GM19023 (cell line): ENCODE measurements at regions not wholly inside any gene's neighbourhood (a gene's known extent, or its start where the extent isn't known, plus 50 kb on each side); places are given as distances from the start of the nearest gene placed in this dataset.
"Not testable (repeated sequence)": the region's sequence is repeated elsewhere in the genome, so short reads cannot be mapped to it uniquely, and the experiment has no call there.

Source experiments
- ATAC-seq: cut with Tn5 transposase; IDR thresholded peaks from one replicate; pipeline ENCODE4 v1.9.1; 2021; ENCODE audit warnings: mild to moderate bottlenecking, moderate library complexity; ENCODE audit not compliant: unreplicated experiment

GRCh38 chr2:87654136-87654814 is 93.6 kb upstream of the PLGLB2 start:
- not testable (repeated sequence) for ATAC-seq

DNA sequence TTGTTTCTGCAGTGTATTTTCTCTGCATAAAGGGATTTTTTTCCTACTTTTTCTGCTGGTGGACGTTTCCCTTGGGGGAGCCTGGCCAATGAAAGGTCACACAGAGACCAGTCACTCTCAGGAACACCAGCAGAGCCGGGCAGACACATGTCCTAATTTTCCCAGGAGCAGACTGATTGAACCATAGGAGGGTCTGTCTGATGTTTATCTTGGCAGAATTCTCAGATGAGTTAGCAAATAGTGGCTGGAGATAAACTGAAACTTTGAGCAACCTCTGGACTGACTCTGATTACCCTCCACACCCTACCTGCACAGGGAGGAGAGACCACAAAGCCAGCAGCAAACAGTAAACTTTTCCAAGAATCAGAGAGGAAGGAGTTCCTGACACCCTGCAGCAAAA is 90.0 kb upstream of the PLGLB2 start:
- not testable (repeated sequence) for ATAC-seq

DNA sequence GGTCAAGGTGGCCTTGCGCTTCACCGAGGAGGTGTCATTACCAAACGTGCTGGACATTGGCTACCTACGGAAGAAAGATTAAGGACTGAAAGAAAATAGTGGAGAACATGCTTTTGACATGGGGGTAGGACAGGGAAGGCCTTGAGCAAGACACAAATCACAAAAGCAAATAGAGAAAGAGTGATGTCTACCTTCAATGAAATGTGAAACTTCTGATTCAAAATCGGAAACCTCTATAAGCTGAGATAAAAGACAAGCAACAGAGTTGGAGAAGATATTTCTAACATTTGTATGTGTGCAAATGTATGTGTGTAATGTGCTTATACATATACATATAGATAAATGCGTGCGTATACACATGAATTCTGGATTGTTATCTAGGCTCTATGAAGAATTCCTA is 89.5 kb upstream of the PLGLB2 start:
- not testable (repeated sequence) for ATAC-seq

DNA sequence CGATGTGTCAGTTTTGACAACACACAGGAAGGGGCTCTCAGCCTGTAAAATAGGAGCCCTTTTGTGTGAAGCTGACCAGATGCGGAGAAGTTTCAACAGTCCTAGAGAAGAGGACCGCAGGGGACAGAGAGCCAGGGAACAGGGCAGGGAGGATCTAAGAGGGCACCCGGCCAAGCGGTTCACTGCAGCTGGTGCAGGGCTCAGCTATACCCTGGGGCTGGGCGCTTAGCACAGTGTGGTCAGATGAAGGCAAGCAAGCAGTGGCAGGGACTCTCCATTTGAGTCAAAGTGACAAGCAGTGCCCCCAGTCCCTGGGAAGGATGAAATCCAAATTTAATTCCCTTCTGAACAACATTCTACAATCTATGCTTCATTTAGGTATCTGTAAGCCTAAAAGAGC is 88.9 kb upstream of the PLGLB2 start:
- ATAC-seq, result not testable (repeated sequence)

DNA sequence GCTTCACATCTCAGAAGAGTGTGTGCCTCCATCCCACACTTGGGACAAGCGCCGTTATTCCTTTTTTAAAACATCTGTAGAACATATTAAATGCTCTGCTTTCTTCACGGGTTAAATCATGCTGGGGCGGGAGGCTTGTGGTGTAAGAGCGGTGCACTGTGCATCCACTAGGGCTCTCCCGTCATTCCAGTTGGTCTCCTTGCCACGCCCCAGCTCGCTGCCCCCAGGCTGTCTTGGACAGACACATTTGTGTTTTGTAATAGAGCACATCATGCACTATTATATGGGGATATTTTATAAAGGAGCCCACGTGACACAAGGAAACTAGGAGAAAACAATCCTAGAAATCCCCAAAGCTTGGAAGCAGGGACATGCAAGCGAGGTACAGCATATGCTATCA is 87.7 kb upstream of the PLGLB2 start:
- not testable (repeated sequence) for ATAC-seq

DNA sequence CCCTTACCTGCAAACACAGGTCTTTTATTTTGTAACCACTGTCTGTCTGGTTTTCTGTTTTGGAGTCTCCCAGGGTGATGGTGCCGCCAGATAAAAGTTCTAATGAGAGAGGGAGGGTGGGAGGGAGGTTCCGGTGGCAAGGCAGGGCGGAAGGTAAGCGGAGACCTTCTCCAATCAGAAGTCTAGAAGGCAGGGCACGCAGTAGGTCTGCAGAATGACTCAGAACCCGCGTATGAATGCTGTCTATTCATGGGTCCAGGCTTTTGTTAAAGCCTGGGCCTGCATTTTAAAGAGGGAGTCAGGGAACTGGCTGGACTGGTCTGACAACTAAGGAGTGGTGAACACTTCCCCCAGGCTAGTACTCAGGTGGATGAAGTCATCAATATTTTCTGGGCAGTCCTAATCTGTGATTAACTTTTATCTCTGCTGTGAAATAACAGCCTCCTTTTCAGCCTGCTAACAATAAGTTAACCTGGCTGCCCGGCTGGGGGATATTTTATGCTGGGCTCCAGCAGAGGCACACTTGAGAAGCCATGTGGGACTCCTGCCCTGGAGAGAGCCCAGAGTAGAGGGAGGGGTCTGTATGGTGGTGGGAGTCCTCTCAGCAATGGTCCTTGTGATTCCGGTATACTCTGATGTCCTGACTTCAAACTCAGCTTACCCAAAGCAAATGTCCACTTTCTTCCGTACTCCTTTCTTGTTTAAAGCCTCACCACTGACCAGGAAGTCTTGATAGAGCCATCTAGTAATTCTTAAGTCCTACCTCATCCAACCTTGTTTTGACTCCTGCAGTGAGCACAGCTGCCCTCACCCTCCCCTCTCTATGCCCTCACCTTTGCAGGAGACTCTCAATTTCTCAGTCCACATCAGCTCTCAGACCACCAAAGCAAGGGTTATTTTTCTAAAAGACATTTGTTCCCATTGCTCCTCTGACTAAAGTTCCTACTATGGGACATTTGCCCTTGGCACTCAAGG is 85.3 kb upstream of the PLGLB2 start:
- not testable (repeated sequence) for ATAC-seq

GRCh38 chr2:87663347-87663746 is 84.5 kb upstream of the PLGLB2 start:
- ATAC-seq, result not testable (repeated sequence)

DNA sequence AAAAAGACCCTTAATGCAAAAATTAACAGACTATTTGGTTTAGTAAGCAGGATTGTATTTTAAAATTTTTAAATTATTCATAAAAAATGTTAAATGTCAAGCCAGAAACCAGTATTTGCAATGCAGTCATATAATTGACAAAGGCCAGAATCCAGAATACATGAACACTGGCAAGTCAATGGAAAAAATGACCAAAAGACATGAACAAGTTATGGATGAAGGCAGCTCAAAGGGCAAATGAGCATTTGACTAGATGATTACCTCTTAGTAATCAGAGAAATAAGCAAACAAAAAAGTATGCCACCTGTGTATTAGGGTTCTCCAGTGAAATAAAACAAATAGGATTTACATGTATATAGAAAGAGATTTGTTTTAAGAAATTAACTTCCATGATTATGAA is 80.9 kb upstream of the PLGLB2 start:
- not testable (repeated sequence) for ATAC-seq

GRCh38 chr2:87668361-87668760 is 79.5 kb upstream of the PLGLB2 start:
- not testable (repeated sequence) for ATAC-seq

GRCh38 chr2:87669633-87670231 is 78.2 kb upstream of the PLGLB2 start:
- not testable (repeated sequence) for ATAC-seq

DNA sequence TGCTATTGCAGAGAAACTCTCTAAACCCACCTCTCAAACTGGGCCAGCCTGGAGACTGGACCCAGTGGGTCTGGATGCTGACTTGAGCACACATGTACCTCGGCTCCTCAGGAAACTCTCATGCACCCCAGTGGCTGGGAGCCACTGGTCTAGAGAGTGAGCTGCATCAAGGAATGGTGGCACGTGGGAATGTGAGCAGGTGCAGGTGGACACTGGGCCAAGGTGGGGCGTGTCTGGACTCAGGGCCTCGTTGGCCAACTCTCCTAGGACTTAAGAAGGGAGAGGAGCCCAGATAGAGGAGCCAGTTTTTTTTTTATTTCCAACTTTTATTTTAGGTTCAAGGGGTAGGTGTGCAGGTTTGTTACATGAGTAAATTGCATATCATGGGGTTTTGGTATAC is 75.5 kb upstream of the PLGLB2 start:
- ATAC-seq, result not testable (repeated sequence)

- not testable (repeated sequence) for ATAC-seq
Measured at GRCh38 chr2:87674729-87675128, 73.2 kb upstream of the PLGLB2 start.

- not testable (repeated sequence) for ATAC-seq
Measured at GRCh38 chr2:87675487-87675886, 72.4 kb upstream of the PLGLB2 start.

GRCh38 chr2:87677421-87677923 is 70.4 kb upstream of the PLGLB2 start:
- not testable (repeated sequence) for ATAC-seq

- ATAC-seq, result not testable (repeated sequence)
Measured at GRCh38 chr2:87678742-87679173, 69.1 kb upstream of the PLGLB2 start.

DNA sequence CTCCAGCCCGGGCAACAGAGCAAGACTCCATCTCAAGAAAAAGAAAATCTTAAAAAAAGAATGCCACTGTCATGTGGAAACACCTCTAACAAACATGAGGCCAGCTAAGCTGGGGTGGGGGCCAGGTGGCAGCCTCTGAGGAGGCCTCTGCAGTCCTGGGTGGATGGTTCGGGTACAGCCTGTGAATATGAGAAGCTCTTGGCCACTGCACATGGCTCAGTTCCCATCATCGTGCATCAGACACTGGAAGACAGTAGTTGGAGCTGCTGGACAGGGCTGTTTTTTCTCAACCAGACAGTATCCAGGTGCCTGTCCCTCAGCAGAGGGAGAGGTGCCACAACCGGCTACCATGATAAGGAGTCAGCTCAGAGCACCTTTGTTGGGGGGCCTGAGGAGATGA is 67.9 kb upstream of the PLGLB2 start:
- ATAC-seq, result not testable (repeated sequence)

- not testable (repeated sequence) for ATAC-seq
Measured at GRCh38 chr2:87680691-87681090, 67.2 kb upstream of the PLGLB2 start.

GRCh38 chr2:87683451-87683850 is 64.4 kb upstream of the PLGLB2 start:
- ATAC-seq, result not testable (repeated sequence)

GRCh38 chr2:87683961-87684360 is 63.9 kb upstream of the PLGLB2 start:
- not testable (repeated sequence) for ATAC-seq

DNA sequence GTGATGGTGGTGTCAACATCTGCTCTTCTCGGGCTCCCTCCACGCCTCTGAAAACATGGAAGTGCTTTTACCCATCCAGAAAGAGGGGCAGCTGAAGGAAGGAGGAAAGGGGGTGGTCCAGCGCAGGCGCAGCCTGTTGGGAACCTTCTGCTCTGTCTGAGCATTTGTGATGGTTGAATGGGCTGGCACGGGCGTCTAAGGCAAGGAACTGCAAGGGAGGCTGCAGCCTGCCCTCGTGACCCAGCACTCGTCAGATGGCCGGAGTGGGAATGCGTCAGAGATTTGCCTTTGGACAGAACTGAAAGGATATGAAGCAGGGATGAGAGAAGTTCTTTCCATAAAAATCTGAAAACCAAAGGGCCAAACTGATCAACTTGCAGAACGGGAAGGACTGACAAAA is 62.3 kb upstream of the PLGLB2 start:
- ATAC-seq, result not testable (repeated sequence)
